HCT116 (cell line): ENCODE measurements at regions not wholly inside any gene's neighbourhood (a gene's known extent, or its start where the extent isn't known, plus 50 kb on each side); places are given as distances from the start of the nearest gene placed in this dataset.

Experiments used
- CEBPB ChIP-seq: IDR thresholded peaks from 2 replicates; pipeline ENCODE4 v1.6.1; 2012; ENCODE audit warnings: low read depth
- CTCF ChIP-seq, 3 experiments: fragments of 200-600 bp in 1 of 3; sonication (generic) in 1 of 3; IDR thresholded peaks in 2 of 3; conservative IDR thresholded peaks in 1 of 3; 2 replicates each; pipeline ENCODE4 v1.5.1; 2012 to 2017; ENCODE audit warnings: low read depth in 2 of 3, low read length in 2 of 3, antibody characterized with exemption in 1 of 3, borderline replicate concordance in 1 of 3, control low read depth in 1 of 3, mild to moderate bottlenecking in 1 of 3, mixed read lengths in 1 of 3, mixed run types in 1 of 3, moderate library complexity in 1 of 3; ENCODE audit not compliant: insufficient read depth in 1 of 3
- POLR2AphosphoS5 ChIP-seq: IDR thresholded peaks from 2 replicates; pipeline ENCODE4 v1.6.1; 2011; ENCODE audit warnings: mild to moderate bottlenecking, low read depth, low read length, moderate library complexity
- REST ChIP-seq: IDR thresholded peaks from 2 replicates; pipeline ENCODE4 v1.6.1; 2012; ENCODE audit warnings: low read depth
- SRF ChIP-seq: IDR thresholded peaks from 2 replicates; pipeline ENCODE4 v1.6.1; 2012; ENCODE audit warnings: low read depth
- YY1 ChIP-seq: IDR thresholded peaks from 2 replicates; pipeline ENCODE4 v1.6.1; 2011; ENCODE audit warnings: low read length, low read depth, moderate library complexity, mild to moderate bottlenecking; ENCODE audit not compliant: insufficient replicate concordance; ENCODE audit errors: extremely low read depth
- ZBTB33 ChIP-seq: IDR thresholded peaks from 2 replicates; pipeline ENCODE4 v1.6.1; 2011; ENCODE audit warnings: mild to moderate bottlenecking, low read length, moderate library complexity; ENCODE audit not compliant: insufficient replicate concordance; ENCODE audit errors: extremely low read depth

- TF ChIP-seq ZBTB33, result no peak
- TF ChIP-seq CTCF (IDR thresholded peaks at IDR 0.05 in 2 of 3, conservative IDR thresholded peaks at IDR 0.05 in 1 of 3; ENCODE audit: borderline replicate concordance in 1 of 3, insufficient read depth in 1 of 3, low read depth in 2 of 3, low read length in 2 of 3), result no peak
- TF ChIP-seq SRF, result no peak
- no peak for TF ChIP-seq CEBPB
- TF ChIP-seq YY1, result no peak
- TF ChIP-seq REST, result no peak
- TF ChIP-seq POLR2AphosphoS5, result no peak
Observed at GRCh38 chr4:162234595-162234994, 70.8 kb upstream of the FSTL5 start.
